NCI-H128 (cell line): ENCODE measurements at regions not wholly inside any gene's neighbourhood (a gene's known extent, or its start where the extent isn't known, plus 50 kb on each side); places are given as distances from the start of the nearest gene placed in this dataset.
"Not testable (repeated sequence)": the region's sequence is repeated elsewhere in the genome, so short reads cannot be mapped to it uniquely, and the experiment has no call there.

ENCODE experiments used
- DNase-seq: peaks from one replicate; lab custom pipeline; 2025; ENCODE audit not compliant: unreplicated experiment; lab: John Stamatoyannopoulos, UW

GRCh38 chr15:62895905-62896316, 146.6 kb upstream of the TPM1 start:
- DNase-seq, result no peak

DNA sequence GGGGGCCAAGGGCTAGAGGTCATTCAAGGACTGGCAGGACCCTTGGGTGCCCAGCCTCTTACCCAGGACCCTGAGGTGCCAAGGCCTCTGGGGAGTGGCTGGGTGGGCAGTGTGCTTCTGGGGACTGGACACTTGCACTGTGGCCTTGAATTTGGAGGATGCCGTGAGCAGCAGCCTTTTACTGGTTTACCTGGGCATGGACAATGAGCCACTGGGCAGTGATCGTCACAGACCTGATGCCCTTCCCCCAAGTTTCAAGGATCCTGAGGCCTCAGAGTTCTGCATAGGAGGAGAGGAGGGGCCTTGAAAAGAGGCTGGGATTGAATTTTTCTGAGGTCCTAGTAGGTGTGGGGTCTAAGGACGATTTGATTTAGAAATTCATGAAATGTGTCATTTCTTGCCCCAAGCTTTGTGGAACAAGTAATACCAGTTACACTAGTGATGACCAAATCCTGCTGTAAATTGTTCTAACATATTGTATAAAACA, 146.1 kb upstream of the TPM1 start:
- no peak for DNase-seq

DNA sequence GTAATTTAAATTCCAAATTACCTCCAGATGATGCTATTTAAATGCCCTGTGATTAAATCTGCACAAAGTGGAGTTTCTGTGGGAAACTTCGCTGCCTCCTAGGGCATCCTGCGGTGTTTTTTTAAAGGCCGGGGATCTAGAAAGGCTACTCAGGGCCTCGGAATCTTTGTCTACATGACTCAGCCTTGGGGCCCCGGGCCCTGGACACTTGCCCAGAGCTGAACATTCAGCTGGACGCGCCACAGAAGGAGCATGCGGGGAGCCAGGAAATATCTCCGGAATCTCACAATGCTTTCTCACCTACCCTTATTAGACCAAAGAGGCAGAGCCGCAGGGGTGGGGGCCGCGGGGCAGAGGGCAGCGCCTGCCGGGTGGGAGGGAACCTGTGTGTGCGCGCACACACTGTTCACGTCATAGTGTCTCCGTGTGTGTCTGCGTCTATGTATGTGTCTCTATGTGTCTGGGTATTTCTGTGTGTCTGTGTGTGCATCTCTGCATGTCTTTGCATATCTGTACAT, 145.5 kb upstream of the TPM1 start:
- DNase-seq, result no peak

DNA sequence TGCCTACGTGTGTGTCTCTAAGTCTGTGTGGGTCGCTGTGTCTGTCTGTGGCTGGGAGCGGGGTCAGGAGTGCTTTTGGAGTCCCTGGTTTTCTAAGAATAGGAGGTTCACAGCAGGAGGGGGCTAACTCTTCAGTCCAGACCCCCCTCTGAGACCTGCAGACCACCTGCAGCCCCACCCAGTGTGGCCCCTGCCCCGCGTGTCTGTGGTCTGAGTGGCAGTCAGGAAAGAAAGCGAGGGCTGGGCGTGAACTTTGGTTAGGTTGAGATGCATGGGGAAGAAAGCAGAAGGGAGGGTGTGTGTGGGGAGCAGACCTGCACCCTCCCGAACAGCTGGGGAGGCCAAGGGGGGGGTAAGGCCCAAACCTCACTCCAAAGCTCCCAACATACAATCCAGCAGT, 144.9 kb upstream of the TPM1 start:
- no peak for DNase-seq

DNA sequence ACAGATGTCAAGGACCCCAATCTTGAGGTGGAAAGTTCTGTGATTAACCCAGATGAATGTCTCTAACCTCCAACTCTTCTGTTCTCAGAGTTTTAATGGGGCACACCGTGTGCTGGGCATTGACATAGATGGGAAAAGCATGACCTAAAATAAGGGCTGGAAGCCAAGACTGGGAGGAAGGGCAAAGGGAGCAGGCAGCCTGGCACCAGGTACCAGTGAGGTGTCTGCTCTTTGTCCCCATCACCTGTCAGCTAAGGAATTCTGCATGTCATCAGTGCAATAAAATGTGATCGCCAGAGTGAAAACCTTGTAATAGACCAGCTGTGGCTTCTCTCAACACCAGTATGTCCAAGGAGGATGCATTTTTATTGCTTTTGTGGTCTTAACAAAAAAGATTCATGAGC, 143.5 kb upstream of the TPM1 start:
- DNase-seq, result no peak

GRCh38 chr15:62900071-62900802, 142.3 kb upstream of the TPM1 start:
- no peak for DNase-seq

DNA sequence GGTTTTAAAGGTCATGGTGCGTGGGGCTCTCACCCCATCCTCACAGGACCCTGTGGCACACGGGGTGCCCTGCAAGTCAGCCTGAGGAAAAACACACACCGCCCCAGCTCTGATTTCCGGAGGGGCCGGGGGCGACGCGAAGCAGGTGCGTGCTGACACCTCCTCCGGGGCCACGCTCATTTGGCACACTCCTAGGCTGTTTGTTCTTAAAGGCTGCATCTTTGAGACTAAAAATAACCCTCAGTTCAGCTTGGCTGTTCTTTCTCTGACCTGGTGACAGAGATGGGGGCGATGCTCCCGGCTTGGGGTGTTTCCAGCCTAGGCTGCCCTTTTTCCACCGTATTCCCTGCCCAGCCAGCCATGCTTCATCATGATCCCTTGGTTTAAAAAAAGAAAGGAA, 141.5 kb upstream of the TPM1 start:
- no peak for DNase-seq

DNA sequence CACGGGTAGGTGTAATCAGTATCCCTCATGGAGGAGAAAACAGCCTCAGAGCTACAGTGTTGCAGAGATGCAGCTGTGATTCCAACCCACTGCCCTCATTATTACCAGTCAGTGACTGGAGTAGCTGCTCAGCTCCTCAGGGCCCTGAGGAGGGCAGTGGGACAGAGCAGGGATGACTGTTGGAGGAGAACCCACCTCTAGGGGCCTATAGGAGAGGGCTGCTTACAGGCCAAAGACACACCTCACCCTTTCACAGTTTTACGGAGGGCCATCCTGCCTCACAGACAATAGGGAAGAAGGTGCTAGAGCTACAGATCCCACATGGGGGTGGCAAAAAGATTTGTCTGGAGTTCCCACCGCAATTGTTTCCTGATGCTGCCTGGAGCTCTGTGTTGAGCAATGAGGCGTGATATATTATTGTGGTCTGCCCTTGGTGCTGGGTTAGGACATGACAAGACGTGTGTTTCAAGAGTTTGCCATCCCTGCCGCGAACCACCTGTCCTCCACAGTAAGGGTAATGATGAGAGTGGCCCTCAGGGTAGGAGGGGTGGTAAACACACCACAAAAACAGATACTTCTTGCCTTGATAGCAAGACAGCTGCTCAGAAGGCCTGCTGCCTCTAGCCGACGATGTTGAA, 140.5 kb upstream of the TPM1 start:
- no peak for DNase-seq

- DNase-seq, result no peak
Measured at GRCh38 chr15:62902821-62903220, 139.7 kb upstream of the TPM1 start.

- DNase-seq, result no peak
Measured at GRCh38 chr15:62903437-62903836, 139.1 kb upstream of the TPM1 start.

DNA sequence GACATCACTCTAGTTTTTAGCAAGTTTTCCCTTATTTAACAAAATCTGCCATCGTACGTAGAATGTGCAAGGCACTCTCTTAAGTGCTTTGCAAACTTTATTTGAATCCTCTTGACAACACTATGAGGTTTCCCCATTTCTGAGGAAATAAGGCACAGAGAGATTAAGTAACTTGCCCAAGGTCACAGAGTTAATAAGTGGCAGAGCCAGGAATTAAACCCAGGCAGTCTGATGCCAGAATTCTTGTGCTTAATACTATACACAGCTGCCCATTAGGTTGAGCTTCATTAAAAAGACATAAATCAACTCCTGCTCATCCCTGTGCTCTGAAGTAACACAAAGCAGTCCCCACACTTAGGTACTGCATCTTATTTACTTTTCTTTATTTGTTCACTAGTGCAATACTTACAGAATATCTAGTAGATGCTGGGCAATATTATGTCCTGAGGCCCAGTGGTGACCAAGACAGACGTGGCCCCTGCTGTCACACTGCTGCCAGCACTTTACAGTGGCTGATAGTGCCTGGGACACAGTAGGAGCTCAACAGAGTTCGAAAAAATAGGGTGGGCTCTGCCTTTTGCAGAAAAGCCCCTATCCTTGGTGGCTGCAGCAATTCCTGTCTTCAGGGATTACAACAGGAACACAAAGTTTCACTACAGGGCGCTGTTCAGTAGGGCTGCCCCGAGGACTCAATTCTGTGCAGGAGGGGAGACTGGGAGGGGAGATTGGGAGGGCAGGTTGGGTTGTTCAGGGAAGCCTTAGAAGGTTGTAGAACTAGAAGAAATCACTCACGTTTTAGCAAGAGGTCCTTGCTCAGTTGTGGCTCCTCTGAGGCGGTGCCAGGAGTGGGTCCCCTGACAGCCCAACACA, 138.3 kb upstream of the TPM1 start:
- DNase-seq, result no peak

- DNase-seq, result no peak
Measured at GRCh38 chr15:62906627-62907026, 135.9 kb upstream of the TPM1 start.

DNA sequence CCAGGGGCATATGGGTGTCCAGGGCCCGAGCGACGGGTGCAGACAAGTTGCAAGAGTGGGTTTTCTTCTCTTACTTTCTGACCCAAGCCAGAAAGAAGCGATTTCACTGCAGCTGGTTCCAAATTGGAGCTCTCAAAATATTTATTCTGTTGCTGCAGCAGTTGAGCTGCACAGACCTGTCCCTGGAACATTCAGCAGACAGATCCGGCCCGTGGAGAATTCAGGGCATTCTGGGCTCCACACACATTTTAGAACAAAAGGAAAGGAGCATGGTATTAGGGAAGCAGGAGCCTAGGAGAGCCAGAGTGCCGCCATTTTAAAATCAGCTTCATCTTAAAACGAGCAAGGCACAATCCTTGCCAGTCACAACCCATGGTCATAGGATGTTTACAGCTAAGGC, 135.3 kb upstream of the TPM1 start:
- DNase-seq, result no peak

DNA sequence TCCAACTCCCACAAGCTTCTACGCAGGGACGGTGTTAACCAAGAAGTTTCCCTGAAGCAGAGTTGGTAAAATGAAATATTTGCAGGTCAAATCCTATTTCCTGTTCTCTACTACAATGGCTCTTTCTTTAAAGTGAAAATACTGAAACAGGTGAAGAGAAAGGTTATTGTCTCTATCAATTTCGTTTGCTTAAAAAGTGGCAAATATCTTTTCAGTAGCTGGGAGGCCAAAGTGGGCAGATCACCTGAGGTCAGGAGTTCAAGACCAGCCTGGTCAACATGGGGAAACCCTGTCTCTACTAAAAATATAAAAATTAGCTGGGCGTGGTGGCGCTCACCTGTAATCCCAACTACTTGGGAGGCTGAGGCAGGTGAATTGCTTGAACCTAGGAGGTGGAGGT, 134.2 kb upstream of the TPM1 start:
- not testable (repeated sequence) for DNase-seq

- no peak for DNase-seq
Measured at GRCh38 chr15:62909257-62909656, 133.3 kb upstream of the TPM1 start.

- DNase-seq, result no peak
Measured at GRCh38 chr15:62912282-62912681, 130.3 kb upstream of the TPM1 start.

GRCh38 chr15:62912808-62913207, 129.7 kb upstream of the TPM1 start:
- no peak for DNase-seq

- DNase-seq, result no peak
Measured at GRCh38 chr15:62913246-62913645, 129.3 kb upstream of the TPM1 start.

GRCh38 chr15:62914461-62915079, 128.0 kb upstream of the TPM1 start:
- no peak for DNase-seq

DNA sequence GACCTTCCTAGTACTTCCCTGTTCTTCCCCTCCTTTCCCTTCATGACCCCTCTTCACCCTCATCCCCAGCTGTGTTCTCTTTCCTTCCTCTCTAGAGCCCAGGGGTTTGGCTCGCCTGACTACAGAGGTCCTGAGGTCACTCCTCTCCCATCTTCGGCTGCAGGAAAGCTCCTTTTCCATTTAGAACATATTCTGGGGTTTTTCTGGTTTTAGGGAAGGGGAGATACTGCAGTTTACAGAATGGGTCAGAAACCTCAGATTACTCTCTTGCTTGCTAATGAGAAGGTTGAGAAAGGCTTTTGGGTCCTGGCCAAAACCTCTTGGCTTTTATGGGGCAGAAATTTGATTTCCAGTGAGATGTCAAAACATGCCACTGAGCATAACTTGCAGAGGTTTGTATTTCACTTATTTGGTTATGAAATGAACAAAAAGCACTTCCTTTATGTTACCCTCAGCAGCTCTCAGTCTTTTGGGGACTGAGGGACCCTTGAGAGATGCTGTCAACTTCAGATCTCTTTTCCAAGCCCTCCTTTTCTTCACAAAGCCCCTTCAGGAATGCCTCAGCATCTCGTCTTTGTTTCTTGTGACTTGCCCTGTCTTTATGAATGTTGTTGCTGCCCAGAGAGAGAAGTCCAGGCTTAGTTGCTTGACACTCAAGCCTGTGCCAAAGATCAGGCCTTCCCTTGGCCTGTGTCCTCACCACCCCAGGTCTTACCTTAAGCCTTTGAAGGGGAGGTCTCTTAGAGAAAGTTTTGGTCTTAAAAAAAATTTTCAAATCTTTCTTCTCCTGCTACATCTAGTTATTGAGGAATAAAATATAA, 121.7 kb upstream of the TPM1 start:
- no peak for DNase-seq
